ENCODE measurements at regions not wholly inside any gene's neighbourhood (a gene's known extent, or its start where the extent isn't known, plus 50 kb on each side); places are given as distances from the start of the nearest gene placed in this dataset.

- no peak for TF ChIP-seq CTCF (IDR thresholded peaks at IDR 0.05)
- TF ChIP-seq POLR2A (IDR thresholded peaks at IDR 0.05) = no peak
Measured at GRCh38 chr9:109582386-109582785, 84.3 kb upstream of the PTPN3 start.
